ENCODE measurements at regions not wholly inside any gene's neighbourhood (a gene's known extent, or its start where the extent isn't known, plus 50 kb on each side); places are given as distances from the start of the nearest gene placed in this dataset.

DNA sequence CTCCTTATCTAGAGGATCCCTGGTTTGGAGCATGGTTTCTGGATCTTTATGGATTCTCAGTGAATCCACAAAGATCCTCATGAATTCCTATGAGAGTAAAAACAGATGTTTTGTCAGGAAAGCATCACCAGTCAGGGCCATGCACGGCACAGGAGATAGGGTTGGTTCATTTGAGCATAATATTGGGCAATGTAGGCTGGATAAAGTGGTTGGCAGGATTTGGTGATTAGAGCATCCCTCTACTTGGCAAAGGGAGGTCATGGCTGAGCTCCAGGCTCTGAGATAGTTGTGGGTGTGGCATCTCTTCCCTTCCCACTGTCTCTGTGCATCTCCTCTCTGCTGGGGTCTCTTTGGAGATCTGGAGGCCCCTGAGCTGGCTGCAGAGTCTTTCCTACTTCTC lies 149.8 kb downstream of the DACT1 start:
- intact Hi-C loops (cut with DNase I) = no loop called here
- no peak for DNase-seq (ENCODE audit: low spot score)
- Histone ChIP-seq H3K4me3 (no peak overlapping the region), H3K4me1 (replicated peaks) (no peaks in the 10 kb centered on the region), H3K36me3 (no peaks in the 10 kb centered on the region), H3K27me3 (replicated peaks; ENCODE audit: insufficient read depth) (no peaks in the 10 kb centered on the region), H3K9me3 (no peaks in the 10 kb centered on the region), H3K27ac (no peak overlapping the region)
- WGBS = 100% methylated on average over 1 of the region's 1 CpG
- no peak for TF ChIP-seq POLR2AphosphoS5 (IDR thresholded peaks at IDR 0.05)
- no peak for TF ChIP-seq POLR2A (IDR thresholded peaks at IDR 0.05)
- TF ChIP-seq, protein P1, sequence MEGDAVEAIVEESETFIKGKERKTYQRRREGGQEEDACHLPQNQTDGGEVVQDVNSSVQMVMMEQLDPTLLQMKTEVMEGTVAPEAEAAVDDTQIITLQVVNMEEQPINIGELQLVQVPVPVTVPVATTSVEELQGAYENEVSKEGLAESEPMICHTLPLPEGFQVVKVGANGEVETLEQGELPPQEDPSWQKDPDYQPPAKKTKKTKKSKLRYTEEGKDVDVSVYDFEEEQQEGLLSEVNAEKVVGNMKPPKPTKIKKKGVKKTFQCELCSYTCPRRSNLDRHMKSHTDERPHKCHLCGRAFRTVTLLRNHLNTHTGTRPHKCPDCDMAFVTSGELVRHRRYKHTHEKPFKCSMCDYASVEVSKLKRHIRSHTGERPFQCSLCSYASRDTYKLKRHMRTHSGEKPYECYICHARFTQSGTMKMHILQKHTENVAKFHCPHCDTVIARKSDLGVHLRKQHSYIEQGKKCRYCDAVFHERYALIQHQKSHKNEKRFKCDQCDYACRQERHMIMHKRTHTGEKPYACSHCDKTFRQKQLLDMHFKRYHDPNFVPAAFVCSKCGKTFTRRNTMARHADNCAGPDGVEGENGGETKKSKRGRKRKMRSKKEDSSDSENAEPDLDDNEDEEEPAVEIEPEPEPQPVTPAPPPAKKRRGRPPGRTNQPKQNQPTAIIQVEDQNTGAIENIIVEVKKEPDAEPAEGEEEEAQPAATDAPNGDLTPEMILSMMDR (IDR thresholded peaks at IDR 0.05) = no peak

DNA sequence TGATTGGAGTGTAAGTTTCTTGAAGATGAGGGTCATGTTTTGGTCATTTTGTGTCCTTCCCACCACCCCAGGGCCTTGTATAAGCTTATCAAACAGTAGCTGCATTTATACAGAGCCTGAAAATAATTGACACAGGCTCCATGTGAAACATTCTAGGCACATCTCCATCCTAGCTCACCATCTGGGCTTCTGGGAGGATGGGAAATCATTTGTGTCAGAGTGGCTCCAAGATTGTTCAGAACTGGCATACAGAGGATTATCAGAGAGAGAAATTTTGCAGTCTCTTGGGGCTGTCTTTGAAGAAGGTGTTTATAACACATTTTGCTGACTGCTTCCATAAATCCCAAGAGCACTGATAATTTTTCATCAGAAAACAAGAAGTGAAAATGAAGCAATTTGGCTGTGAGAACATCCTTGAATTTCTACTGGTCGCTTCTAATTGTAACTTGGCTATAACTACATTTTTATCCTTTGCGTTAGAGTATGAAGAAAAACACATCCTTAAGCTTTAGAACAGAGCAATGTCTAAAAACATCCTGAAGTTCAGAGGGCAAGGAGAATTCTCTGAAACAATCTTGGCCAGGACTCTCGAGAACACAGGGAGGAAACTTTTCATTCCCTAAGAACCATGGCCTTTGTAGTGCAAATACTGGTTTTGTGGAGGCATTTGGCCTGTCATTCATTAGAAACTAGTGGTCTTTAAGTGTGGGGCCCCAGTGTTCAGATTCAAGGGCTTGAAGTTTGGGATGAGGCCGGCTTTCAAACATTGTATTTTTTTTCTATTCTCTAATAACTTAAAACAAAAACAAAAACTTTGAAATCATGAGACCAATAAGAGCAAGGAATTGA lies 151.1 kb downstream of the DACT1 start:
- TF ChIP-seq, protein P1 (IDR thresholded peaks at IDR 0.05) = no peak
- TF ChIP-seq POLR2AphosphoS5 (IDR thresholded peaks at IDR 0.05) = no peak
- no peak for TF ChIP-seq POLR2A (IDR thresholded peaks at IDR 0.05)
- Histone ChIP-seq H3K4me3 (no peak overlapping the region), H3K27me3 (replicated peaks; ENCODE audit: insufficient read depth) (no peaks in the 10 kb centered on the region), H3K4me1 (replicated peaks) (no peaks in the 10 kb centered on the region), H3K27ac (no peak overlapping the region), H3K36me3 (no peaks in the 10 kb centered on the region), H3K9me3 (no peaks in the 10 kb centered on the region)
- 73% methylated on average over 4 of the region's 4 CpGs for WGBS
- DNase-seq (ENCODE audit: low spot score) = no peak
- intact Hi-C loops (cut with DNase I) = no loop called here

DNA sequence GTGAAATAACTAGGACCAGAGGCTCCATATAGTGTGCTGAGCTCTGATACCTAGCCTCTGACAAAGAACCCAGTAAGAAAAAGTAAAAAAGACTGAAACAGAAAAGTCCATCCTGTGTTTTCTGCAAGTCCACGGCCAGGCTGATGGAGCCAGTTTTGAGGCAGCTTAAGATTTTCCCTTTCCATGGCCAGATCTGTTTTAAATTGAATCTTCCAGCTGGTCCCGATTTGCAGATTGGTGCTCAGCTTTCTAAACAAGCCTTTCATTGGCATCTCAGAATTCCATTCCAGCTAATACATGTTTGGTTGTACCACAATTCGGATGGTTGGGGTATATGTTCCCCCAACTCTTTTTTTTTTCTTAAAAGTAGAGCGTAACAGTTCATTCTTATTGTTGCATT lies 152.0 kb downstream of the DACT1 start:
- Histone ChIP-seq H3K36me3 (no peaks in the 10 kb centered on the region), H3K27me3 (replicated peaks; ENCODE audit: insufficient read depth) (no peaks in the 10 kb centered on the region), H3K4me3 (no peak overlapping the region), H3K4me1 (replicated peaks) (no peaks in the 10 kb centered on the region), H3K27ac (no peak overlapping the region), H3K9me3 (no peaks in the 10 kb centered on the region)
- 76% methylated on average over 4 of the region's 4 CpGs for WGBS
- TF ChIP-seq POLR2AphosphoS5 (IDR thresholded peaks at IDR 0.05) (no peak), POLR2A (IDR thresholded peaks at IDR 0.05) (no peak)
- TF ChIP-seq, protein P1 (IDR thresholded peaks at IDR 0.05) = no peak
- no peak for DNase-seq (ENCODE audit: low spot score)
- intact Hi-C loops (cut with DNase I) = no loop called here

DNA sequence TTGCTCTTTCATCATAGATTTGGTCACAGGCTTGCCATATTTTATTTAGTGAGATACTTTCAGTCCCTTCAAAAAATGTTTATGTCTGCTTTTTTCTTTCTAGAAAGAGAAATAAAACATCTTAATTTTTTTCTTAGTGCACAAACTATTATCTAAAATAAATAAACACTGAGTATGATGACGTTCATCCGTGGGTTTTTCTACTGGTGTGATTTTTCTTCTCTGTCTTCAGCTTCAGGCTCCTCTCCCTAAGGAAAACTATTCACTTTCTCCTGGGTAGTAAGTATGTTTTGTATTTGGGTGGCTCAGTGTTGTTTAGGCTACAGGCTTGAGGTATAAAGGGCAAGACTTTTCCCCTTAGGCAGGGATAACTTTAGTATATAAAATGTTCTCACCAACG lies 154.7 kb downstream of the DACT1 start:
- Histone ChIP-seq H3K36me3 (no peaks in the 10 kb centered on the region), H3K27ac (no peak overlapping the region), H3K27me3 (replicated peaks; ENCODE audit: insufficient read depth) (no peaks in the 10 kb centered on the region), H3K4me3 (no peak overlapping the region), H3K9me3 (no peaks in the 10 kb centered on the region), H3K4me1 (replicated peaks) (no peaks in the 10 kb centered on the region)
- TF ChIP-seq, protein P1 (IDR thresholded peaks at IDR 0.05) = no peak
- no peak for TF ChIP-seq POLR2AphosphoS5 (IDR thresholded peaks at IDR 0.05)
- TF ChIP-seq POLR2A (IDR thresholded peaks at IDR 0.05) = no peak
- intact Hi-C loops (cut with DNase I) = no loop called here
- no peak for DNase-seq (ENCODE audit: low spot score)
- WGBS = 68% methylated on average over 3 of the region's 3 CpGs

DNA sequence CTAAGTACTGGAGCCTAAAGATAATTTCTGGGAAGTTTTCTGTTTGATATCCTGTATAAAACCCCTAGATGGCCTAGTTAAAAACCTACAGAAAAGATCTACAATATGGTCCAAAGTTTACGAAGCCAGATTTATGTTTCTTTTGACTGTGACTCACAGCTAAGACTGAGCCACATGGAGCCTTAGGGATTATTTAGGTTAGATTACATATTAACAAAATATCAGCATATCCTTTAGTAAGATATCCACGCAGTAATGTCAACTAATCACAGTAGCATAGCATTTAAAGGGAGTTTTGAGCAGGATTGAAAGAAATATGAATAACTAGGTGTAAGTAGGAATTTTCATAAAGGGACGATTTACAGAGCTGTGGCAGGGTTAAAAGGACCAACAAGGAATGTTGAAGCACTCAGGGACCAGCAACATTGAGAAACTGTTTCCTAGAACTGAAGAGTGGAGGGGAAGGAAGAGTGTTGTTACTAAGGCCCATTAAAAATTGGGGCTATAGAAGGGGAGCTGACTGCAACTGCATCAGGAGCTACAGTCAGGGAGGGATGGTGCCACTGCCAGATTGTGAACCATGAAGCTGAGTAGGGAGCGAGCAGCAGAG lies 155.5 kb downstream of the DACT1 start:
- Histone ChIP-seq H3K4me3 (no peak overlapping the region), H3K4me1 (replicated peaks) (no peaks in the 10 kb centered on the region), H3K9me3 (no peaks in the 10 kb centered on the region), H3K27me3 (replicated peaks; ENCODE audit: insufficient read depth) (no peaks in the 10 kb centered on the region), H3K27ac (no peak overlapping the region), H3K36me3 (no peaks in the 10 kb centered on the region)
- intact Hi-C loops (cut with DNase I) = no loop called here
- TF ChIP-seq, protein P1 (IDR thresholded peaks at IDR 0.05) = no peak
- TF ChIP-seq POLR2AphosphoS5 (IDR thresholded peaks at IDR 0.05) (no peak), POLR2A (IDR thresholded peaks at IDR 0.05) (no peak)
- 85% methylated on average over 4 of the region's 4 CpGs for WGBS
- no peak for DNase-seq (ENCODE audit: low spot score)

Data from prostate gland (tissue), 2 donors.